ENCODE measurements at regions not wholly inside any gene's neighbourhood (a gene's known extent, or its start where the extent isn't known, plus 50 kb on each side); places are given as distances from the start of the nearest gene placed in this dataset.
A peak's percentile ranks its signal among the peaks of the same experiment; 100 is the strongest.

DNA sequence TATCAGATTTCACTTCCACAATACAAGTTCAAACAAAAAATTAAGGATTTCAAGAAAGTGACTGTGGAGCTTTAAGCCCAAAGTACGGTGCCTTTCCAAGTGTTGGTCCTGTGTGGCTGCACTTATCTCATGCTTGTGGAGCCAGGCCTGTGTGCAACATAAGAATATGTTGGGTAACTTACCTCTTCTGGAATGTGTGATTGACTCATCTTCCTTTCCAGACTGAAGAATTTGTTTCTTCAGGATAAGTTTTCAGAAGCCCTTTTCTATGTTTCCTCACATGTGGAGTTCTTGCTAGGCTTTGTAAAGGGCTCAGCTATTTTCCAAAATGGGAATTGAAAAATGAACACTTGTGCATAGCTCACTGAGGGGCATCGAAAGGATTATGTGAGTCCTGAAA lies 485.1 kb upstream of the PAPPA start:
- ATAC-seq (ENCODE audit: insufficient number of reproducible peaks, low FRiP score, low read depth), result no peak
- TF ChIP-seq, protein P1, sequence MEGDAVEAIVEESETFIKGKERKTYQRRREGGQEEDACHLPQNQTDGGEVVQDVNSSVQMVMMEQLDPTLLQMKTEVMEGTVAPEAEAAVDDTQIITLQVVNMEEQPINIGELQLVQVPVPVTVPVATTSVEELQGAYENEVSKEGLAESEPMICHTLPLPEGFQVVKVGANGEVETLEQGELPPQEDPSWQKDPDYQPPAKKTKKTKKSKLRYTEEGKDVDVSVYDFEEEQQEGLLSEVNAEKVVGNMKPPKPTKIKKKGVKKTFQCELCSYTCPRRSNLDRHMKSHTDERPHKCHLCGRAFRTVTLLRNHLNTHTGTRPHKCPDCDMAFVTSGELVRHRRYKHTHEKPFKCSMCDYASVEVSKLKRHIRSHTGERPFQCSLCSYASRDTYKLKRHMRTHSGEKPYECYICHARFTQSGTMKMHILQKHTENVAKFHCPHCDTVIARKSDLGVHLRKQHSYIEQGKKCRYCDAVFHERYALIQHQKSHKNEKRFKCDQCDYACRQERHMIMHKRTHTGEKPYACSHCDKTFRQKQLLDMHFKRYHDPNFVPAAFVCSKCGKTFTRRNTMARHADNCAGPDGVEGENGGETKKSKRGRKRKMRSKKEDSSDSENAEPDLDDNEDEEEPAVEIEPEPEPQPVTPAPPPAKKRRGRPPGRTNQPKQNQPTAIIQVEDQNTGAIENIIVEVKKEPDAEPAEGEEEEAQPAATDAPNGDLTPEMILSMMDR (IDR thresholded peaks at IDR 0.05), result no peak
- Histone ChIP-seq H3K4me3 (no peak overlapping the region), H3K9me3 (no peaks in the 10 kb centered on the region), H3K27me3 (replicated peaks; ENCODE audit: insufficient read depth) (no peaks in the 10 kb centered on the region), H3K36me3 (no peaks in the 10 kb centered on the region), H3K4me1 (ENCODE audit: control insufficient read depth in 1 of 2, low read depth in 2 of 2) (peaks cover 16 to 49% of the 10 kb centered on the region in 2 donors), H3K27ac (peak overlapping the region; percentile 1 to 36)
- no peak for DNase-seq (ENCODE audit: low spot score)

DNA sequence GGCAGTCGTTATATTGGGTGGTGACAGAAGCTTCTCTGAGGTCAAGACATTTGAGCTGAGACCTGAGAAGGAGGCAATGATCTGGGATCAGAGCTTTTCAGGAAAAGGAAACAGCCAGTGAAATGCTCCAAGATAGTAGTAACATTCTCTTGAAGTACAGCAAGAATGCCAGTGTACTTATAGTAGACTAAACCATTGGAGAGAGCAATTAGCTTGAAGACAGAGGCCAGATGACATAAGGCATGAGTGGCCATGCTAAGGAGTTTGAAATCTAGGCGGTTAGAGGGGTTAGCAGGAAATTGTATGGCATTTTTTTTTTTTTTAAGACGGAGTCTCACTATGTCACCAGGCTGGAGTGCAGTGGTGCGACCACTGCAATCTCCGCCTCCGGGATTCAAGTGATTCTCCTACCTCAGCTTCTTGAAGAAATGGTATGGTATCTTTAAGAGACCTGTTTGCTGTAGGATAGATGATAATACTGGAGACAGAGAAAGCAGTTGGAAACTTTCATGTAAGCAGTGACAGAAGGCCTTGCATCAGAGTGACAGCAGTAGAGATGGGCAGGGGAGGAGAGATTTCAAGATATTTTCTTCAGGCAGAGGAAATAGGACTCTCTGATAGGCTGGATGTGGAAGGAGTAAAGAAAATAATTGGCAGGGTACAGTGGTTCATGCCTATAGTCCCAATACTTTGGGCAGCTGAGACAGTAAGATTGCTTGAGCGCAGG lies 482.2 kb upstream of the PAPPA start:
- H3K27ac ChIP-seq, result peak overlapping the region; percentile 75 to 87
- no peak for DNase-seq (ENCODE audit: low spot score)
- H3K27me3 ChIP-seq (replicated peaks; ENCODE audit: insufficient read depth), result no peaks in the 10 kb centered on the region
- H3K9me3 ChIP-seq, result no peaks in the 10 kb centered on the region
- no peak for ATAC-seq (ENCODE audit: insufficient number of reproducible peaks, low FRiP score, low read depth)
- TF ChIP-seq, protein P1 (IDR thresholded peaks at IDR 0.05), result no peak
- H3K36me3 ChIP-seq, result no peaks in the 10 kb centered on the region
- no peak overlapping the region for H3K4me3 ChIP-seq
- peaks cover 16 to 54% of the 10 kb centered on the region in 2 donors for H3K4me1 ChIP-seq (ENCODE audit: control insufficient read depth in 1 of 2, low read depth in 2 of 2)

DNA sequence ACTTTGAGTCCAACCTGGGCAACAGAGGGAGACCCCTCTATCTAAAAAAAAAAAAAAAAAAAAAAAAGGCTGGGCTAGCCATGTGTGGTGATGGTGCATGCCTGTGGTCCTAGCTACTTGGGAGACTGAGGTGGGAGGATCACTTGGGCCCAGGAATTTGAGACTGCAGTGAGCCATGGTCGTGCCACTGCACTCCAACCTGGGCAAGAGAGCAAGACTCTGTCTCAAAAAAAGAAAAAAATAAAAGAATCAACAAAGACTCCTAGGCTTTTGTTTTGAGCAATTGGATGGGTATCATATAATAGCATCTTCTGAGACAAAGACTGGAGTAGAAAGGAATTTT lies 481.7 kb upstream of the PAPPA start:
- Histone ChIP-seq H3K27ac (peak overlapping the region; percentile 75 to 87), H3K4me1 (ENCODE audit: control insufficient read depth in 1 of 2, low read depth in 2 of 2) (peaks cover 16 to 54% of the 10 kb centered on the region in 2 donors), H3K4me3 (no peak overlapping the region), H3K36me3 (no peaks in the 10 kb centered on the region), H3K27me3 (replicated peaks; ENCODE audit: insufficient read depth) (no peaks in the 10 kb centered on the region), H3K9me3 (no peaks in the 10 kb centered on the region)
- DNase-seq (ENCODE audit: low spot score) (no peak), ATAC-seq (ENCODE audit: insufficient number of reproducible peaks, low FRiP score, low read depth) (no peak)
- TF ChIP-seq, protein P1 (IDR thresholded peaks at IDR 0.05), result no peak

DNA sequence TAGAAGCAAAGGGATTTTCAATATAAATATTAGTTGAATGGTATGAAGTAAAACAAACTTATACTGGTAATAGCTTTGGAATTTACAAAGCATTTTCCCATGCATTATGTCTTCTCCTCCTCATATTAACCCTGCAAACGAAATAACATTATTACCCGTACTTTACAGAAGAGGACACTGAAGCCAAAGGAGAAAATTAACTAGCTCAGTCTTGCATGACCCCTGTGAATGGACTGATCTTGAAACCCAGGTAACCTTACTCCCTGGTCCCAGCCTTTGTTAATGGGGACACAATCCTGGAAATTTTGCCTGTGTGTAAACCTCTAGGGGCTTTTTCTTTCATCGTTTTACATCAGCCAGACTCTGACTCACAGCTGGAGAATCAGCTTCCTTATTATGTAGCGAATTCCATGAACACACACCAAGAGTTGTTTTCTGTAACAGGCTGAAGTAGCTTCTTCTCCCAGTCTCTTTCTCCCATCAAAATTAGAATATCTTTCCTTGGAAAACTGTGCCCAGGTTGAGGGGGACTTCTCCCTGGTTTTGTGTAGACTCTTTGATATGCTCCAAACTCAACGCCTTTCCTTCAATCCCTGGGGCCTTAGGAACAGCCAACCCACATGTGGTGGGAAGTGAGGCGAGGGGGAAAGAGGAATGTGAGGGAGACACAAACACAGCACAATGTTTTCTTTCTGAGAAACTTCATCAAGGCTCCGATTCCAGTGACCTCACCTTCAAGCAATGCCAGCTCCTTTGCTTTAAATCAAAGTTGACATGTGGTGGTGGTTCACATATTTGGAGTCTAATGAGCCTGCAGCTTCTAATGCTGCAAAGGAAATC lies 480.9 kb upstream of the PAPPA start:
- peaks cover 15 to 52% of the 10 kb centered on the region in 2 donors for H3K4me1 ChIP-seq (ENCODE audit: control insufficient read depth in 1 of 2, low read depth in 2 of 2)
- no peak for DNase-seq (ENCODE audit: low spot score)
- TF ChIP-seq, protein P1 (IDR thresholded peaks at IDR 0.05), result no peak
- peak overlapping the region; percentile 22 for H3K4me3 ChIP-seq
- H3K9me3 ChIP-seq, result no peaks in the 10 kb centered on the region
- peak overlapping the region; percentile 75 to 87 for H3K27ac ChIP-seq
- no peak for ATAC-seq (ENCODE audit: insufficient number of reproducible peaks, low FRiP score, low read depth)
- no peaks in the 10 kb centered on the region for H3K36me3 ChIP-seq
- H3K27me3 ChIP-seq (replicated peaks; ENCODE audit: insufficient read depth), result no peaks in the 10 kb centered on the region

DNA sequence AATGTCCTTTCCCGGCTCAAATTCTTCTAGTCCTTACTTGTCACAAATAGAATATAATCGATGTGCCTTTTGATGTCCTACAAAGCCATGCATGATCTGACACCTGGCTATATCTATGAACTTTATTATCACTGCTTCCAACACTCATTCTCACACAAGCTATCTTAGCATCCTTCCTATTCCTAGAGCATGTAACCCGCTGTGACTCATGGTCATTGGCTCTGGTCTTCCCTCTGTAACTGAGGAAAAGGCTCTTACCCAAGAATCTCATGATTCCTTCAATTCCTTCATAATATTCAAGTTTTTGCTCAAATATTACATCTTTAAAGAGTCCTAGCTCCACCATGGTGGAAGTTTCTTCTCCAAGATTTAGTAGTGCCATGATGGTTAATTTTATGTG lies 480.0 kb upstream of the PAPPA start:
- no peak overlapping the region for H3K4me3 ChIP-seq
- peaks cover 7 to 43% of the 10 kb centered on the region in 2 donors for H3K4me1 ChIP-seq (ENCODE audit: control insufficient read depth in 1 of 2, low read depth in 2 of 2)
- peak overlapping the region; percentile 75 to 87 for H3K27ac ChIP-seq
- no peaks in the 10 kb centered on the region for H3K9me3 ChIP-seq
- ATAC-seq (ENCODE audit: insufficient number of reproducible peaks, low FRiP score, low read depth) (no peak), DNase-seq (ENCODE audit: low spot score) (no peak)
- TF ChIP-seq, protein P1 (IDR thresholded peaks at IDR 0.05), result no peak
- H3K36me3 ChIP-seq, result no peaks in the 10 kb centered on the region
- H3K27me3 ChIP-seq (replicated peaks; ENCODE audit: insufficient read depth), result no peaks in the 10 kb centered on the region

Measured in thoracic aorta (tissue), 2 donors.